SU-DHL-6 (cell line): ENCODE measurements at regions not wholly inside any gene's neighbourhood (a gene's known extent, or its start where the extent isn't known, plus 50 kb on each side); places are given as distances from the start of the nearest gene placed in this dataset.

Experiments used
- CTCF ChIP-seq: fragments of 200-600 bp; sonication (generic); IDR thresholded peaks from one replicate; pipeline ENCODE4 v1.5.1; 2017; ENCODE audit warnings: antibody characterized with exemption, mild to moderate bottlenecking, low read length, moderate library complexity; ENCODE audit not compliant: insufficient read depth, poor library complexity, severe bottlenecking
- EZH2phosphoT487 ChIP-seq: fragments of 200-600 bp; sonication (generic), shearing (Covaris generic); conservative IDR thresholded peaks from 2 replicates; pipeline ENCODE4 v1.6.1; 2018; ENCODE audit warnings: mild to moderate bottlenecking, antibody characterized with exemption, low read length, moderate library complexity, mixed read lengths

GRCh38 chr1:229124520-229125124, 146.3 kb upstream of the RAB4A start:
- TF ChIP-seq CTCF (no peak), EZH2phosphoT487 (no peak)
